ENCODE measurements at regions not wholly inside any gene's neighbourhood (a gene's known extent, or its start where the extent isn't known, plus 50 kb on each side); places are given as distances from the start of the nearest gene placed in this dataset.

GRCh38 chr5:88964831-88965230 lies 81.8 kb upstream of the MEF2C start:
- no peak overlapping the region for H2AK5ac ChIP-seq (ENCODE audit: low read depth, low read length)
- H3K23ac ChIP-seq (ENCODE audit: low read depth, low read length), result no peak overlapping the region
- no peak overlapping the region for H3K4ac ChIP-seq (ENCODE audit: low read depth, low read length)
- no peak for DNase-seq
- no peak for ATAC-seq (ENCODE audit: low read depth)
- no peak overlapping the region for H3K4me3 ChIP-seq (ENCODE audit: insufficient read depth, low read depth, low read length)
- H4K91ac ChIP-seq (ENCODE audit: insufficient read depth, low read depth, low read length), result no peak overlapping the region
- no peak overlapping the region for H3K27ac ChIP-seq (ENCODE audit: insufficient read depth, low read length)
- H2AFZ ChIP-seq (replicated peaks; ENCODE audit: low read length, poor library complexity), result no peak overlapping the region
- no peaks in the 10 kb centered on the region for H3K36me3 ChIP-seq (ENCODE audit: control insufficient read depth, insufficient read depth, low read length)
- ChIA-PET POLR2A (ENCODE audit: unreplicated experiment) (no interaction called here), CTCF (no interaction called here)
- H2AK9ac ChIP-seq (replicated peaks; ENCODE audit: low read depth, low read length, poor library complexity), result no peak overlapping the region
- H2BK120ac ChIP-seq (ENCODE audit: low read depth, low read length), result no peak overlapping the region
- dilution Hi-C loops (cut with HindIII; ENCODE audit: low sequenced_read_pairs, unreplicated experiment), result no loop called here
- no peak overlapping the region for H3K4me2 ChIP-seq (ENCODE audit: low read depth, low read length)
- in situ Hi-C loops (cut with MboI; ENCODE audit: low sequenced_read_pairs), result no loop called here
- no peak overlapping the region for H3K18ac ChIP-seq (ENCODE audit: low read depth, low read length)
- no peak overlapping the region for H4K8ac ChIP-seq (ENCODE audit: low read depth in 2 of 2, low read length in 2 of 2)
- H4K5ac ChIP-seq (ENCODE audit: low read depth, low read length), result no peak overlapping the region
- H3K14ac ChIP-seq (replicated peaks; ENCODE audit: low read depth, low read length), result no peak overlapping the region
- peaks cover 6% of the 10 kb centered on the region; the same call in 1 of the 2 replicates for H3K27me3 ChIP-seq (ENCODE audit: control insufficient read depth, insufficient read depth, low read length)
- BruUV-seq (replicated peaks), result no TSS peak
- H3K9me1 ChIP-seq (ENCODE audit: insufficient read depth, low read length), result no peaks in the 10 kb centered on the region
- no peaks in the 10 kb centered on the region for H3K9me3 ChIP-seq (ENCODE audit: control insufficient read depth, insufficient read depth, low read length)
- no peak overlapping the region for H2BK20ac ChIP-seq (ENCODE audit: low read depth, low read length)
- H3K4me1 ChIP-seq (ENCODE audit: control insufficient read depth, insufficient read depth, low read length), result no peaks in the 10 kb centered on the region
- WGBS, 2 experiments (ENCODE audit: extremely low coverage in 2 of 2, insufficient read length in 1 of 2), result no CpG with 5 or more reads among the region's 1 CpG
- no peak overlapping the region for H2BK5ac ChIP-seq (ENCODE audit: low read depth, low read length, poor library complexity, severe bottlenecking)
- H4K20me1 ChIP-seq (ENCODE audit: insufficient read depth, low read length), result no peaks in the 10 kb centered on the region
- no peaks in the 10 kb centered on the region for H3K79me1 ChIP-seq (ENCODE audit: low read depth in 1 of 2, low read length in 2 of 2)
- H3K56ac ChIP-seq (ENCODE audit: extremely low read depth, insufficient read depth, low read length), result no peak overlapping the region
- TF ChIP-seq, protein P1, sequence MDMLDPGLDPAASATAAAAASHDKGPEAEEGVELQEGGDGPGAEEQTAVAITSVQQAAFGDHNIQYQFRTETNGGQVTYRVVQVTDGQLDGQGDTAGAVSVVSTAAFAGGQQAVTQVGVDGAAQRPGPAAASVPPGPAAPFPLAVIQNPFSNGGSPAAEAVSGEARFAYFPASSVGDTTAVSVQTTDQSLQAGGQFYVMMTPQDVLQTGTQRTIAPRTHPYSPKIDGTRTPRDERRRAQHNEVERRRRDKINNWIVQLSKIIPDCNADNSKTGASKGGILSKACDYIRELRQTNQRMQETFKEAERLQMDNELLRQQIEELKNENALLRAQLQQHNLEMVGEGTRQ (IDR thresholded peaks at IDR 0.05; ENCODE audit: low read depth, low read length), result no peak
- TF ChIP-seq RCOR1 (IDR thresholded peaks at IDR 0.05; ENCODE audit: insufficient replicate concordance, low read length) (no peak), RFX5 (IDR thresholded peaks at IDR 0.05; ENCODE audit: low read depth, low read length) (no peak), CEBPB (IDR thresholded peaks at IDR 0.05; ENCODE audit: low read depth, low read length) (no peak), ELK1 (IDR thresholded peaks at IDR 0.05; ENCODE audit: borderline replicate concordance, low read depth, low read length) (no peak), NFE2L2 (IDR thresholded peaks at IDR 0.05; ENCODE audit: low read depth, low read length) (no peak), MXI1 (IDR thresholded peaks at IDR 0.05; ENCODE audit: borderline replicate concordance, low read depth, low read length) (no peak), MAFK (IDR thresholded peaks at IDR 0.05; ENCODE audit: low read depth, low read length) (no peak), POLR2A (IDR thresholded peaks at IDR 0.05; ENCODE audit: low read depth, low read length) (no peak), BHLHE40 (IDR thresholded peaks at IDR 0.05; ENCODE audit: low read depth, low read length) (no peak), RAD21 (IDR thresholded peaks at IDR 0.05; ENCODE audit: low read length) (no peak), MAZ (IDR thresholded peaks at IDR 0.05; ENCODE audit: borderline replicate concordance, low read depth, low read length) (no peak), SMC3 (IDR thresholded peaks at IDR 0.05; ENCODE audit: low read depth, low read length) (no peak), FOS (IDR thresholded peaks at IDR 0.05; ENCODE audit: low read depth, low read length) (no peak), CHD1 (IDR thresholded peaks at IDR 0.05; ENCODE audit: low read depth, low read length) (no peak)
- TF ChIP-seq, protein P2, sequence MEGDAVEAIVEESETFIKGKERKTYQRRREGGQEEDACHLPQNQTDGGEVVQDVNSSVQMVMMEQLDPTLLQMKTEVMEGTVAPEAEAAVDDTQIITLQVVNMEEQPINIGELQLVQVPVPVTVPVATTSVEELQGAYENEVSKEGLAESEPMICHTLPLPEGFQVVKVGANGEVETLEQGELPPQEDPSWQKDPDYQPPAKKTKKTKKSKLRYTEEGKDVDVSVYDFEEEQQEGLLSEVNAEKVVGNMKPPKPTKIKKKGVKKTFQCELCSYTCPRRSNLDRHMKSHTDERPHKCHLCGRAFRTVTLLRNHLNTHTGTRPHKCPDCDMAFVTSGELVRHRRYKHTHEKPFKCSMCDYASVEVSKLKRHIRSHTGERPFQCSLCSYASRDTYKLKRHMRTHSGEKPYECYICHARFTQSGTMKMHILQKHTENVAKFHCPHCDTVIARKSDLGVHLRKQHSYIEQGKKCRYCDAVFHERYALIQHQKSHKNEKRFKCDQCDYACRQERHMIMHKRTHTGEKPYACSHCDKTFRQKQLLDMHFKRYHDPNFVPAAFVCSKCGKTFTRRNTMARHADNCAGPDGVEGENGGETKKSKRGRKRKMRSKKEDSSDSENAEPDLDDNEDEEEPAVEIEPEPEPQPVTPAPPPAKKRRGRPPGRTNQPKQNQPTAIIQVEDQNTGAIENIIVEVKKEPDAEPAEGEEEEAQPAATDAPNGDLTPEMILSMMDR (conservative IDR thresholded peaks at IDR 0.05; ENCODE audit: low read depth, low read length), result no peak
- no peak overlapping the region for H2BK15ac ChIP-seq (ENCODE audit: low read depth, low read length)
- intact Hi-C loops (cut with micrococcal nuclease), result no loop called here
- no peak overlapping the region for H3K9ac ChIP-seq (ENCODE audit: low read depth, low read length)
